OCI-LY7 (cell line): ENCODE measurements at regions not wholly inside any gene's neighbourhood (a gene's known extent, or its start where the extent isn't known, plus 50 kb on each side); places are given as distances from the start of the nearest gene placed in this dataset.
"Not testable (repeated sequence)": the region's sequence is repeated elsewhere in the genome, so short reads cannot be mapped to it uniquely, and the experiment has no call there.

Experiments used
- EZH2phosphoT487 ChIP-seq: fragments of 200-600 bp; sonication (generic); IDR thresholded peaks from 2 replicates; pipeline ENCODE4 v1.6.1; 2018; ENCODE audit warnings: low read depth, borderline replicate concordance, mild to moderate bottlenecking, mixed run types, antibody characterized with exemption, low read length, moderate library complexity, mixed read lengths
- TF ChIP-seq, protein P1 (sequence below): fragments of 200-600 bp; sonication (generic); conservative IDR thresholded peaks from 2 replicates; pipeline ENCODE4 v1.5.1; 2014; ENCODE audit warnings: mild to moderate bottlenecking, antibody characterized with exemption, low read length, moderate library complexity, mixed read lengths

DNA sequence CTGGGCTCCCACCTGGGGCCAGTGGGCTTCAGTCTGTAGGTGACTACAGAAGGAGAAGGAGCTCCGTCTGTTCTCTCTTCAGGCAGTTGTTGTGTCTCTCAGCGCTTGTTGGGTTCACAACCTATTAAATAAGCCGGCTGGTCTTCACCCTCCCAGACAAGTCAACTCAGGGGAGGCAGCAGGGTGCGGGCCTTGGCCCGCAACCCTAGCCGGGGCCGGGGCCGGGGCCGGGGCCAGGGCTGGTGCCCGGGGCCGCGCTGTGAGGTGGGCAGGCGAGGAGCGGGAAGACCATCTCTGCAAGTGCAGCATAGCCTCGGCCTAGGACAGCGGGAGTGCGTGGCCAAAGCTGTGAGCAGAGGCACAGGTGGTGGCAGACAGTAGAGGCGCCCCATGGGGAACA is 95.1 kb upstream of the PTPN20 start:
- TF ChIP-seq, protein P1, sequence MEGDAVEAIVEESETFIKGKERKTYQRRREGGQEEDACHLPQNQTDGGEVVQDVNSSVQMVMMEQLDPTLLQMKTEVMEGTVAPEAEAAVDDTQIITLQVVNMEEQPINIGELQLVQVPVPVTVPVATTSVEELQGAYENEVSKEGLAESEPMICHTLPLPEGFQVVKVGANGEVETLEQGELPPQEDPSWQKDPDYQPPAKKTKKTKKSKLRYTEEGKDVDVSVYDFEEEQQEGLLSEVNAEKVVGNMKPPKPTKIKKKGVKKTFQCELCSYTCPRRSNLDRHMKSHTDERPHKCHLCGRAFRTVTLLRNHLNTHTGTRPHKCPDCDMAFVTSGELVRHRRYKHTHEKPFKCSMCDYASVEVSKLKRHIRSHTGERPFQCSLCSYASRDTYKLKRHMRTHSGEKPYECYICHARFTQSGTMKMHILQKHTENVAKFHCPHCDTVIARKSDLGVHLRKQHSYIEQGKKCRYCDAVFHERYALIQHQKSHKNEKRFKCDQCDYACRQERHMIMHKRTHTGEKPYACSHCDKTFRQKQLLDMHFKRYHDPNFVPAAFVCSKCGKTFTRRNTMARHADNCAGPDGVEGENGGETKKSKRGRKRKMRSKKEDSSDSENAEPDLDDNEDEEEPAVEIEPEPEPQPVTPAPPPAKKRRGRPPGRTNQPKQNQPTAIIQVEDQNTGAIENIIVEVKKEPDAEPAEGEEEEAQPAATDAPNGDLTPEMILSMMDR, result not testable (repeated sequence)
- TF ChIP-seq EZH2phosphoT487, result not testable (repeated sequence)
